HCT116 (cell line): ENCODE measurements at regions not wholly inside any gene's neighbourhood (a gene's known extent, or its start where the extent isn't known, plus 50 kb on each side); places are given as distances from the start of the nearest gene placed in this dataset.
A peak's percentile ranks its signal among the peaks of the same experiment; 100 is the strongest.

Experiments used
- ATAC-seq: fragments of 200-7000 bp; cut with Tn5 transposase; 2 replicates; pipeline ENCODE4 v1.9.1; 2020; ENCODE audit warnings: mild to moderate bottlenecking, moderate library complexity
- BruUV-seq: library from RNA; stranded (reverse); fragments of 400-500 nt; replicated peaks from 2 replicates; lab custom pipeline; 2021; lab: Mats Ljungman, UMichigan
- CTCF ChIA-PET: fragments of 300-600 bp; sonication (Branson Sonifier 250); formaldehyde crosslinking; loops from one replicate; lab custom pipeline; 2021; ENCODE audit warnings: antibody characterized with exemption; lab: Charles Lee
- POLR2A ChIA-PET: fragments of 300-600, 350-600 bp; sonication (Branson Sonifier 250); formaldehyde crosslinking; loops from one replicate; lab custom pipeline; 2021; ENCODE audit warnings: antibody characterized with exemption; lab: Charles Lee
- RAD21 ChIA-PET, 2 experiments: fragments of 300-600 bp; sonication (Branson Sonifier 250); formaldehyde crosslinking; loops; one replicate each; lab custom pipeline; 2023; ENCODE audit warnings: low total read pairs in 2 of 2; ENCODE audit not compliant: uncharacterized antibody in 2 of 2, unreplicated experiment in 2 of 2, low non-redundant PET in 1 of 2; lab: Charles Lee
- DNase-seq: peaks from one replicate; pipeline ENCODE4 v3.0.0-alpha.2; 2010; ENCODE audit warnings: low read depth, low spot score
- H2AFZ ChIP-seq: fragments of 200-600 bp; shearing (Covaris generic), sonication (generic); 2 replicates; pipeline ENCODE4 v1.6.1; 2017; ENCODE audit warnings: low read depth, mixed run types, mixed read lengths, antibody characterized with exemption, low read length; ENCODE audit not compliant: poor library complexity, severe bottlenecking
- H3K27ac ChIP-seq: 2 replicates; pipeline ENCODE4 v1.5.1; 2012; ENCODE audit warnings: low read depth, low read length
- H3K27me3 ChIP-seq: fragments of 200-600 bp; sonication (generic); 2 replicates; pipeline ENCODE4 v1.6.1; 2016; ENCODE audit warnings: mixed run types, low read length, mixed read lengths; ENCODE audit not compliant: insufficient read depth
- H3K36me3 ChIP-seq, 2 experiments: fragments of 200-500 bp in 1 of 2; fragments of 200-600 bp in 1 of 2; sonication (Bioruptor generic) in 1 of 2; sonication (generic) in 1 of 2; 2 replicates each; pipeline versions ENCODE4 v1.5.1 to v1.6.1; 2014 to 2016; ENCODE audit warnings: low read length in 2 of 2, inconsistent platforms in 1 of 2, mixed read lengths in 1 of 2, mixed run types in 1 of 2; ENCODE audit not compliant: insufficient read depth in 2 of 2, control insufficient read depth in 1 of 2
- H3K4me1 ChIP-seq, 2 experiments: fragments of 200-600 bp in 1 of 2; sonication (generic) in 1 of 2; 2 replicates each; pipeline versions ENCODE4 v1.5.1 to v1.6.1; 2012 to 2017; ENCODE audit warnings: low read length in 2 of 2, inconsistent platforms in 1 of 2, mild to moderate bottlenecking in 1 of 2, mixed read lengths in 1 of 2, mixed run types in 1 of 2, moderate library complexity in 1 of 2; ENCODE audit not compliant: insufficient read depth in 2 of 2, control insufficient read depth in 1 of 2
- H3K4me2 ChIP-seq: fragments of 200-600 bp; sonication (generic); 2 replicates; pipeline ENCODE4 v1.6.1; 2017; ENCODE audit warnings: mixed run types, low read length, mixed read lengths
- H3K4me3 ChIP-seq, 2 experiments: fragments of 200-600 bp in 1 of 2; sonication (generic) in 1 of 2; replicated peaks in 1 of 2; 2 replicates each; pipeline ENCODE4 v1.5.1; 2011 to 2016; ENCODE audit warnings: low read length in 2 of 2, control low read depth in 1 of 2, low read depth in 1 of 2, mild to moderate bottlenecking in 1 of 2, mixed read lengths in 1 of 2, mixed run types in 1 of 2
- H3K79me2 ChIP-seq: fragments of 200-600 bp; sonication (generic); 2 replicates; pipeline ENCODE4 v1.6.1; 2017; ENCODE audit warnings: mild to moderate bottlenecking, mixed run types, low read length, moderate library complexity, mixed read lengths; ENCODE audit not compliant: insufficient read depth
- H3K9ac ChIP-seq: fragments of 200-600 bp; sonication (generic); 2 replicates; pipeline ENCODE4 v1.6.1; 2016; ENCODE audit warnings: low read length, mixed read lengths
- H3K9me2 ChIP-seq: fragments of 200-600 bp; sonication (generic), shearing (Covaris generic); 2 replicates; pipeline ENCODE4 v1.6.1; 2017; ENCODE audit warnings: mixed run types, mild to moderate bottlenecking, moderate library complexity; ENCODE audit not compliant: insufficient read depth
- H3K9me3 ChIP-seq, 2 experiments: fragments of 200-500 bp in 1 of 2; fragments of 200-600 bp in 1 of 2; sonication (Bioruptor generic) in 1 of 2; sonication (generic) in 1 of 2; 2 replicates each; pipeline ENCODE4 v1.6.1; 2014 to 2017; ENCODE audit warnings: low read length in 2 of 2, mixed read lengths in 2 of 2, inconsistent platforms in 1 of 2, low read depth in 1 of 2, mild to moderate bottlenecking in 1 of 2, mixed run types in 1 of 2, moderate library complexity in 1 of 2; ENCODE audit not compliant: control insufficient read depth in 1 of 2, insufficient read depth in 1 of 2
- H4K20me1 ChIP-seq: fragments of 200-600 bp; sonication (generic), shearing (Covaris generic); 2 replicates; pipeline ENCODE4 v1.6.1; 2017; ENCODE audit warnings: mixed run types, mild to moderate bottlenecking, moderate library complexity; ENCODE audit not compliant: insufficient read depth
- CBX3 ChIP-seq: IDR thresholded peaks from 2 replicates; pipeline ENCODE4 v1.6.1; 2012; ENCODE audit warnings: low read depth
- CEBPB ChIP-seq: IDR thresholded peaks from 2 replicates; pipeline ENCODE4 v1.6.1; 2012; ENCODE audit warnings: low read depth
- EGR1 ChIP-seq: IDR thresholded peaks from 2 replicates; pipeline ENCODE4 v1.6.1; 2012; ENCODE audit warnings: low read depth
- EZH2 ChIP-seq: fragments of 200-600 bp; sonication (generic); IDR thresholded peaks from 2 replicates; pipeline ENCODE4 v1.6.1; 2017; ENCODE audit warnings: antibody characterized with exemption, mixed run types
- EZH2phosphoT487 ChIP-seq: fragments of 200-600 bp; IDR thresholded peaks from 2 replicates; pipeline ENCODE4 v1.6.1; 2018; ENCODE audit warnings: antibody characterized with exemption, borderline replicate concordance
- FOSL1 ChIP-seq: IDR thresholded peaks from 2 replicates; pipeline ENCODE4 v1.6.1; 2012; ENCODE audit warnings: low read depth
- POLR2A ChIP-seq: IDR thresholded peaks from 2 replicates; pipeline ENCODE4 v1.7.0; 2011; ENCODE audit warnings: borderline replicate concordance; ENCODE audit not compliant: insufficient read depth, insufficient read length; ENCODE audit errors: extremely low read depth
- SIN3A ChIP-seq: IDR thresholded peaks from 2 replicates; pipeline ENCODE4 v1.6.1; 2012; ENCODE audit warnings: low read depth
- SP1 ChIP-seq: IDR thresholded peaks from 2 replicates; pipeline ENCODE4 v1.6.1; 2012; ENCODE audit warnings: low read depth
- ZNF274 ChIP-seq: fragments of 200-500 bp; sonication (Bioruptor generic); IDR thresholded peaks from 2 replicates; pipeline ENCODE4 v1.6.1; 2014; ENCODE audit warnings: mild to moderate bottlenecking, low read depth, low read length, inconsistent platforms
- intact Hi-C: fragments of 100-400 bp; cut with micrococcal nuclease; formaldehyde crosslinking; loops from 2 replicates; pipeline ENCODE4 v1.10.0; 2022
- TF ChIP-seq, protein P1 (sequence below): IDR thresholded peaks from 2 replicates; pipeline ENCODE4 v1.6.1; 2012

DNA sequence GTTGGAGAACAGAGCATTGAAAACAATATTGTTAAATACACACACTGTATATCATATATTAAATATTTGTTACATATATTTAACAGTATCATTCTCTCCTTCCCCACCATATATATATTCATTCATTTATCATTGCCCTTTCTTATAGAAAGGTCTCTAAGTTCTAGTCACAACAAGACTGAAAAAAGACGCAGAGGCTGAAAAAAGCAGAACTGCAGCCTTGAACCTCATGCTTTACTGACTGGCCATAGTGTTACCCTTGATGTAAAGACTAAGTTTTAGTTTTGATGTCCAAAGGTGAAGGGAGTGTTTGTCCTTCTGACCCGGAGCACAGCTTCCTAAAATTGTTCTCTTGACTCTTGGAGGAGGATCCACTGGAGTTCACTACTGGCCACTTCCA is 247.9 kb downstream of the PTEN start:
- no peak for DNase-seq
- Histone ChIP-seq H3K27me3 (no peaks in the 10 kb centered on the region), H3K79me2 (no peaks in the 10 kb centered on the region), H3K36me3 (no peaks in the 10 kb centered on the region), H3K9me3 (no peaks in the 10 kb centered on the region), H4K20me1 (no peaks in the 10 kb centered on the region), H3K9me2 (no peaks in the 10 kb centered on the region), H3K27ac (no peak overlapping the region), H3K4me2 (peak overlapping the region; percentile 66; the same call in 1 of the 2 replicates), H3K9ac (no peak overlapping the region), H3K4me1 (peaks cover 10 to 29% of the 10 kb centered on the region in 2 experiments), H3K4me3 (no peak overlapping the region), H2AFZ (peak overlapping the region; percentile 46)
- RAD21 ChIA-PET = no interaction called here
- no TSS peak for BruUV-seq
- CTCF ChIA-PET = no interaction called here
- POLR2A ChIA-PET = no interaction called here
- TF ChIP-seq EZH2 (no peak), EGR1 (no peak), CBX3 (no peak), ZNF274 (no peak), CEBPB (no peak), FOSL1 (no peak)
- TF ChIP-seq, protein P1, sequence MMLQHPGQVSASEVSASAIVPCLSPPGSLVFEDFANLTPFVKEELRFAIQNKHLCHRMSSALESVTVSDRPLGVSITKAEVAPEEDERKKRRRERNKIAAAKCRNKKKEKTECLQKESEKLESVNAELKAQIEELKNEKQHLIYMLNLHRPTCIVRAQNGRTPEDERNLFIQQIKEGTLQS = no peak
- intact Hi-C loops = no loop called here
- ATAC-seq = no peak

DNA sequence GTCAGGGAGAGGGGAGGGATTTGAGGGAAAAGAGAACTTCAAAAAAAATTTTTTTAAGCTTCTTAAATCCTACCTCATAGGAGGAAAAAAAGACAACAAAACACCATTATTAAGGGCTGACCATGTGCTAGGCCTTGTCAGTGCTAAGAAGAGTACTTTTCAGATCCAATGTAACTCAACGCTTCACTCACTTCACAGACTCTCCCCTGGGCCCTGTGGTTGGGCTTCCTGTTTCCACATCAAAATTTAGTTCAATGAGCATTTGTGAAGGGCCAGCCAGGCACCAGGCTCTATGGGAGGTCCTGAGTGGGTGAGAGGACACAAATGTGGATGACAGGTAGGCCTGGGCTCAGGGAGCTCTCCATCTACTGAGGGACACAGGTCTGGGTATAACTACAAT is 249.8 kb downstream of the PTEN start:
- Histone ChIP-seq H3K27me3 (no peaks in the 10 kb centered on the region), H3K27ac (no peak overlapping the region), H3K4me2 (no peak overlapping the region), H3K9me3 (no peaks in the 10 kb centered on the region), H2AFZ (peak overlapping the region; percentile 65), H3K9ac (no peak overlapping the region), H3K4me3 (no peak overlapping the region), H3K79me2 (no peaks in the 10 kb centered on the region), H4K20me1 (no peaks in the 10 kb centered on the region), H3K9me2 (no peaks in the 10 kb centered on the region), H3K4me1 (peaks cover 10 to 24% of the 10 kb centered on the region in 2 experiments), H3K36me3 (no peaks in the 10 kb centered on the region)
- BruUV-seq = no TSS peak
- ATAC-seq (no peak), DNase-seq (no peak)
- intact Hi-C loops = no loop called here
- TF ChIP-seq SP1 (no peak), EZH2phosphoT487 (no peak), SIN3A (no peak), POLR2A (no peak)
- RAD21 ChIA-PET = interaction anchor here in 1 of 2 experiments (1.5 kb wide), 1 partner anchor 250 kb away, joined by 6 read pairs; the partner anchor contains the start of genes KLLN and PTEN
- CTCF ChIA-PET = interaction anchor here (1.5 to 2.2 kb wide), 4 partner anchors 11 to 276 kb away, joined by 6 to 21 read pairs (median 12); partner anchors contain the start of genes KLLN and PTEN
- POLR2A ChIA-PET = interaction anchor here (2.5 kb wide), 1 partner anchor 251 kb away, joined by 12 read pairs; the partner anchor contains the start of genes KLLN and PTEN
